K562 (cell line): ENCODE measurements at regions not wholly inside any gene's neighbourhood (a gene's known extent, or its start where the extent isn't known, plus 50 kb on each side); places are given as distances from the start of the nearest gene placed in this dataset.

ENCODE experiments used
- CHD2 ChIP-seq: IDR thresholded peaks from 2 replicates; pipeline ENCODE4 v1.6.1; 2011; ENCODE audit warnings: low read depth, low read length
- CLOCK ChIP-seq: fragments of 250-450 bp; sonication (Bioruptor Pico); IDR thresholded peaks from 2 replicates; pipeline ENCODE4 v1.4.0; 2020; ENCODE audit warnings: mild to moderate bottlenecking, moderate library complexity, borderline replicate concordance
- EP300 ChIP-seq: IDR thresholded peaks from 2 replicates; pipeline ENCODE4 v1.6.1; 2012; ENCODE audit warnings: low read length, improper control_type of control experiment
- ETV1 ChIP-seq: fragments of 450-650 bp; conservative IDR thresholded peaks from 2 replicates; pipeline ENCODE4 v1.6.1; 2016; ENCODE audit warnings: missing genetic modification characterization, control low read depth, low read depth, missing compliant biosample characterization
- EZH2 ChIP-seq: IDR thresholded peaks from 2 replicates; pipeline ENCODE4 v1.6.1; 2012; ENCODE audit warnings: low read depth, mild to moderate bottlenecking, inconsistent platforms, low read length, borderline replicate concordance
- FOXP4 ChIP-seq: sonication (generic); formaldehyde crosslinking; IDR thresholded peaks from 2 replicates; pipeline ENCODE4 v1.8.0; 2022; ENCODE audit warnings: mild to moderate bottlenecking, missing genetic modification reagents, borderline replicate concordance
- NRF1 ChIP-seq, 2 experiments: fragments of 450-650 bp; IDR thresholded peaks in 1 of 2; conservative IDR thresholded peaks in 1 of 2; 2 replicates each; pipeline ENCODE4 v1.6.1; 2014; ENCODE audit warnings: mild to moderate bottlenecking in 2 of 2
- NUFIP1 ChIP-seq: fragments of 450-650 bp; IDR thresholded peaks from 2 replicates; pipeline ENCODE4 v1.6.1; 2018; ENCODE audit not compliant: partially characterized antibody
- PHB2 ChIP-seq: fragments of 450-650 bp; IDR thresholded peaks from 2 replicates; pipeline ENCODE4 v1.6.1; 2017; ENCODE audit warnings: low read depth
- POLR2A ChIP-seq: fragments of 450-650 bp; conservative IDR thresholded peaks from 2 replicates; pipeline ENCODE4 v1.6.1; 2016
- ZBTB11 ChIP-seq, 3 experiments: fragments of 200-800 bp in 1 of 3; fragments of 250-450 bp in 1 of 3; fragments of 450-650 bp in 1 of 3; sonication (Bioruptor Pico) in 1 of 3; sonication (Bioruptor generic) in 1 of 3; formaldehyde crosslinking in 1 of 3; IDR thresholded peaks; 2 replicates each; pipeline versions ENCODE4 v1.6.1 to v1.8.0; 2016 to 2022; ENCODE audit warnings: mild to moderate bottlenecking in 2 of 3, missing genetic modification characterization in 2 of 3, missing compliant biosample characterization in 1 of 3, moderate library complexity in 1 of 3
- ZNF124 ChIP-seq: sonication (generic); formaldehyde crosslinking; IDR thresholded peaks from 2 replicates; pipeline ENCODE4 v1.8.1; 2022; ENCODE audit warnings: missing genetic modification reagents
- TF ChIP-seq, protein P1 (sequence below), 3 experiments: IDR thresholded peaks in 2 of 3; conservative IDR thresholded peaks in 1 of 3; 2 replicates each; pipeline ENCODE4 v1.5.1; 2011 to 2012; ENCODE audit warnings: low read length in 3 of 3, mild to moderate bottlenecking in 3 of 3, control low read depth in 2 of 3, improper control_type of control experiment in 1 of 3, inconsistent platforms in 1 of 3, low read depth in 1 of 3, mixed read lengths in 1 of 3, moderate library complexity in 1 of 3; ENCODE audit not compliant: insufficient read depth in 2 of 3

- TF ChIP-seq PHB2 (no peak), CHD2 (no peak), NRF1 (conservative IDR thresholded peaks at IDR 0.05 in 1 of 2, IDR thresholded peaks at IDR 0.05 in 1 of 2) (no peak), ETV1 (tag) (no peak), CLOCK (no peak), FOXP4 (CRISPR knock-in tag) (no peak), ZBTB11 (CRISPR knock-in tag; IDR thresholded peaks at IDR 0.05) (no peak), EZH2 (no peak), EP300 (no peak), ZNF124 (no peak), POLR2A (no peak), NUFIP1 (no peak)
- TF ChIP-seq, protein P1, sequence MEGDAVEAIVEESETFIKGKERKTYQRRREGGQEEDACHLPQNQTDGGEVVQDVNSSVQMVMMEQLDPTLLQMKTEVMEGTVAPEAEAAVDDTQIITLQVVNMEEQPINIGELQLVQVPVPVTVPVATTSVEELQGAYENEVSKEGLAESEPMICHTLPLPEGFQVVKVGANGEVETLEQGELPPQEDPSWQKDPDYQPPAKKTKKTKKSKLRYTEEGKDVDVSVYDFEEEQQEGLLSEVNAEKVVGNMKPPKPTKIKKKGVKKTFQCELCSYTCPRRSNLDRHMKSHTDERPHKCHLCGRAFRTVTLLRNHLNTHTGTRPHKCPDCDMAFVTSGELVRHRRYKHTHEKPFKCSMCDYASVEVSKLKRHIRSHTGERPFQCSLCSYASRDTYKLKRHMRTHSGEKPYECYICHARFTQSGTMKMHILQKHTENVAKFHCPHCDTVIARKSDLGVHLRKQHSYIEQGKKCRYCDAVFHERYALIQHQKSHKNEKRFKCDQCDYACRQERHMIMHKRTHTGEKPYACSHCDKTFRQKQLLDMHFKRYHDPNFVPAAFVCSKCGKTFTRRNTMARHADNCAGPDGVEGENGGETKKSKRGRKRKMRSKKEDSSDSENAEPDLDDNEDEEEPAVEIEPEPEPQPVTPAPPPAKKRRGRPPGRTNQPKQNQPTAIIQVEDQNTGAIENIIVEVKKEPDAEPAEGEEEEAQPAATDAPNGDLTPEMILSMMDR (IDR thresholded peaks at IDR 0.05 in 2 of 3, conservative IDR thresholded peaks at IDR 0.05 in 1 of 3; ENCODE audit: insufficient read depth in 2 of 3, low read depth in 1 of 3, low read length in 3 of 3), result no peak
These were observed 157.7 kb upstream of the CDH11 start for GRCh38 chr16:65279576-65279975.
